Adrenal gland (tissue), 9 donors: ENCODE measurements at regions not wholly inside any gene's neighbourhood (a gene's known extent, or its start where the extent isn't known, plus 50 kb on each side); places are given as distances from the start of the nearest gene placed in this dataset.

Source experiments
- DNase-seq, 7 donors: peaks; one replicate each; pipeline ENCODE4 v3.0.0-alpha.2; 2019 to 2020
- H3K27ac ChIP-seq, 5 donors: fragments of 200-600 bp; sonication (generic) in 4 of 5; 1 replicate in 3 of 5; 2 replicates in 2 of 5; pipeline versions ENCODE4 v1.5.1 to v1.8.0; 2016 to 2020; ENCODE audit warnings: mild to moderate bottlenecking in 1 of 5
- H3K27me3 ChIP-seq: fragments of 200-600 bp; 2 replicates; pipeline ENCODE4 v1.8.0; 2021
- H3K36me3 ChIP-seq, 2 donors: fragments of 200-600 bp; replicated peaks in 1 of 2; 1 replicate in 1 of 2; 2 replicates in 1 of 2; pipeline versions ENCODE4 v1.5.1 to v1.8.0; 2018 to 2022
- H3K4me1 ChIP-seq, 2 donors: fragments of 200-600 bp; replicated peaks in 1 of 2; 1 replicate in 1 of 2; 2 replicates in 1 of 2; pipeline versions ENCODE4 v1.5.1 to v1.8.0; 2018 to 2021
- H3K4me3 ChIP-seq, 4 donors: fragments of 200-600 bp; sonication (generic) in 3 of 4; one replicate each; pipeline ENCODE4 v1.5.1; 2016 to 2018
- H3K9me3 ChIP-seq, 3 donors: fragments of 200-600 bp; sonication (generic) in 1 of 3; replicated peaks in 1 of 3; 1 replicate in 2 of 3; 2 replicates in 1 of 3; pipeline versions ENCODE4 v1.5.1 to v1.8.0; 2016 to 2021
- CTCF ChIP-seq, 6 experiments: fragments of 450-650 bp in 4 of 6; fragments of 200-600 bp in 2 of 6; sonication (generic) in 1 of 6; IDR thresholded peaks; 1 replicate in 5 of 6; 2 replicates in 1 of 6; pipeline versions ENCODE4 v1.5.1 to v1.8.0; 2016 to 2021; ENCODE audit warnings: antibody characterized with exemption in 6 of 6, mild to moderate bottlenecking in 2 of 6, moderate library complexity in 1 of 6
- POLR2A ChIP-seq, 2 donors: fragments of 450-650 bp; IDR thresholded peaks; one replicate each; pipeline ENCODE4 v1.6.1; 2017; ENCODE audit warnings: antibody characterized with exemption in 2 of 2, mild to moderate bottlenecking in 2 of 2, moderate library complexity in 1 of 2
- WGBS, 4 donors: extraction: QIAGEN DNeasy Blood & Tissue Kit in 2 of 4; methylation state at CpG; one replicate each; pipeline versions ENCODE4 v1.1.5 to v1.1.7; 2013 to 2017; 5-methylcytosine and 5-hydroxymethylcytosine counted together
- intact Hi-C, 2 donors: fragments of 100-400 bp; cut with DNase I; formaldehyde crosslinking; loops; one replicate each; pipeline versions ENCODE4 v1.14.1 to v1.15.0; 2022 to 2023
- donor health status: healthy with polysubstance abuse.
- donor health status: Bipolar disorder and iron deficiency.
- donor health status: DM: yes; HTN: yes; CAD: no.
- donor health status: DM: no; HTN: no; CAD: no.
- donor health status: DM: no; HTN: no; CAD: no.

GRCh38 chr7:64099656-64100531 lies 54.7 kb downstream of the ZNF727 start:
- Histone ChIP-seq H3K4me1 (no peaks in the 10 kb centered on the region), H3K27me3 (no peaks in the 10 kb centered on the region), H3K36me3 (no peaks in the 10 kb centered on the region), H3K9me3 (no peaks in the 10 kb centered on the region), H3K4me3 (no peak overlapping the region), H3K27ac (no peak overlapping the region)
- peak in 1 of 7 donors; percentile 25 for DNase-seq
- no peak for TF ChIP-seq POLR2A (IDR thresholded peaks at IDR 0.05)
- no peak for TF ChIP-seq CTCF (IDR thresholded peaks at IDR 0.05)
- intact Hi-C loops: no loop called here
- 23 to 100% (median 52%) methylated on average over 1 to 59 of the region's 59 CpGs for WGBS, 4 donors

- no peak for TF ChIP-seq CTCF (IDR thresholded peaks at IDR 0.05)
- TF ChIP-seq POLR2A (IDR thresholded peaks at IDR 0.05): no peak
- WGBS, 4 donors: 83 to 93% (median 90%) methylated on average over 20 to 22 of the region's 22 CpGs
- Histone ChIP-seq H3K4me1 (no peaks in the 10 kb centered on the region), H3K4me3 (no peak overlapping the region), H3K9me3 (no peaks in the 10 kb centered on the region), H3K36me3 (no peaks in the 10 kb centered on the region), H3K27ac (no peak overlapping the region), H3K27me3 (no peaks in the 10 kb centered on the region)
- DNase-seq: peak in 1 of 7 donors; percentile 29
- intact Hi-C loops: no loop called here
These were observed 56.1 kb downstream of the ZNF727 start for GRCh38 chr7:64101126-64101942.

DNA sequence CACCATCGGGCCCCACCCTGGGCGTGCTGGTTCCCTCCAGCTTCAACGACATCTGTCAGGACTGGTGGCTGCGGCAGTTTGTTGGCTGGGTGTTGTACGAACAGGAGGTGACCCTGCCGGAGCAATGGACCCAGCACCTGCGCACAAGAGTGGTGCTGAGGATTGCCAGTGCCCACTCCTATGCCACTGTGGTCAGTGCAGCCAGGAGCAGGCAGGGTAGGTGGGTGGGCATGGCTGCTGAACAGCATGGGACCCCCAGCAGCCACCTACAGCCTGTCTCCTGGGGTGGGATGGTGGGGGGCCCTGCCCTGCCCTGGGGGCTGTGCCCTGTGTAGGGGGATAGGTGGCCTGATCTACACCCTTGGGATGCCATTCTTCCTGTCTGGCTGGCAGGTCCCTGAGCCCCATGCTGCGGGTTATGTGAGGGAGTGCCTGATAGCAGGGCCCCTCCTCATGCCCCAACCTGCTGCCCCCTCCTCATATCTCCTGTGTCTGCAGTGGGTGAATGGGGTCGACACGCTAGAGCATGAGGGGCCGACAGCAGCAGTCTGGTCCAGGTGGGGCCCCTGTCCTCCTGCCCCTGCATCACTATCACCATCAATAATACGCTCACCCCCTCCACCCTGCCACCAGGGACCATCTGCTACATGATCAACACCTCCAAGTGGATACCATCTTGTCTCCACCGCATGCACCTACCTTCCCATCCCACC lies 56.9 kb downstream of the ZNF727 start:
- no peaks in the 10 kb centered on the region for H3K27me3 ChIP-seq
- no peak overlapping the region for H3K4me3 ChIP-seq
- H3K27ac ChIP-seq: no peak overlapping the region
- no peaks in the 10 kb centered on the region for H3K36me3 ChIP-seq
- H3K4me1 ChIP-seq: no peaks in the 10 kb centered on the region
- intact Hi-C loops: no loop called here
- H3K9me3 ChIP-seq: no peaks in the 10 kb centered on the region
- TF ChIP-seq CTCF (IDR thresholded peaks at IDR 0.05) (no peak), POLR2A (IDR thresholded peaks at IDR 0.05) (no peak)
- WGBS, 4 donors: 81 to 89% (median 86%) methylated on average over 7 to 13 of the region's 13 CpGs
- peak in 1 of 7 donors; percentile 25 for DNase-seq
